ENCODE measurements at regions not wholly inside any gene's neighbourhood (a gene's known extent, or its start where the extent isn't known, plus 50 kb on each side); places are given as distances from the start of the nearest gene placed in this dataset.

- Histone ChIP-seq H3K4me3 (no peak overlapping the region), H3K27ac (no peak overlapping the region), H3K4me1 (ENCODE audit: insufficient read depth) (no peaks in the 10 kb centered on the region), H3K36me3 (no peaks in the 10 kb centered on the region), H3K9me3 (no peaks in the 10 kb centered on the region), H3K27me3 (no peaks in the 10 kb centered on the region)
- no peak for TF ChIP-seq POLR2A (IDR thresholded peaks at IDR 0.05)
- TF ChIP-seq EP300 (IDR thresholded peaks at IDR 0.05) = no peak
- no peak for TF ChIP-seq CTCF (IDR thresholded peaks at IDR 0.05)
- no peak for DNase-seq
- intact Hi-C loops (cut with DNase I) = no loop called here
- WGBS, 3 donors = 68 to 83% (median 81%) methylated on average over 2 of the region's 2 CpGs
Measured at GRCh38 chr15:47484997-47485396, 232.3 kb upstream of the SEMA6D start.

DNA sequence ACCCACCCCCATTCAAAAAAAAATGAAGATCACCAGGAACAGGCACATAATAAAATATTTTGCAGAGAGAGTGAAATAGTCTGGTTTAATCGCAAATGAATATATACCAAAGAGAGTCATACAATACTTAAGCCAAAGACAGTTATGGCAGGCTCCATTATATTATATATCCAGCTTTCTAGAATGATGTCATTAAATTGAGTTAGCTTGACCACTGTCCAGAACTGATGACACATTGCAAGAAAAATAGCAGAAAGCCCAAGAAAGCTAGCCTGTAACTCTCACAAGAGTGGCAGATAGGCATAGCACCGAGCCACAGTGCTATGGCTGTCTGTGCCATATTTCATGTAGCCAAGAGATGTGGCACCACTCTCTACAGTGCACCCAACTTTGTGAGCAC is 231.9 kb upstream of the SEMA6D start:
- H3K36me3 ChIP-seq = no peaks in the 10 kb centered on the region
- TF ChIP-seq EP300 (IDR thresholded peaks at IDR 0.05) (no peak), CTCF (IDR thresholded peaks at IDR 0.05) (no peak), POLR2A (IDR thresholded peaks at IDR 0.05) (no peak)
- no peak overlapping the region for H3K4me3 ChIP-seq
- no peaks in the 10 kb centered on the region for H3K4me1 ChIP-seq (ENCODE audit: insufficient read depth)
- WGBS, 3 donors = 96 to 98% (median 97%) methylated on average over 2 of the region's 2 CpGs
- no peaks in the 10 kb centered on the region for H3K9me3 ChIP-seq
- DNase-seq = no peak
- intact Hi-C loops (cut with DNase I) = no loop called here
- no peak overlapping the region for H3K27ac ChIP-seq
- H3K27me3 ChIP-seq = no peaks in the 10 kb centered on the region

DNA sequence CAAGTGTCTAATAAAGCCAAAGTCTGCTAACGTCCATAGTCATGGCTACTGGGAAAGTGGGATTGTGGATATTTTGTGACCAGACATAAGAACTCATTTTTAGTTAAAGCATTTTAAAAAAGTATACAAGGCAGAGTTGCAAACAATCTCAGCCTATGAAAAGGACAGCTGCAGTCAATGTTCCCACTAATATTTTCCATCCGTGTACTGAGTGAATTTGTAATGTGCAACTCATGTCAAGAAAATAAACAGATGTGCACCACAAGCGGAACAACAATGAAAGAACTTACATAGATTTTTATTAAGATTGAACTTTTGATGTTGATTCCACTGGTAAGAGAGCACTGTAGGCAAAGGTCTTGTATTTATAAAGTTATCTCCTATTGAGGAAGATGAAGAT is 231.3 kb upstream of the SEMA6D start:
- Histone ChIP-seq H3K36me3 (no peaks in the 10 kb centered on the region), H3K9me3 (no peaks in the 10 kb centered on the region), H3K4me3 (no peak overlapping the region), H3K27me3 (no peaks in the 10 kb centered on the region), H3K4me1 (ENCODE audit: insufficient read depth) (no peaks in the 10 kb centered on the region), H3K27ac (no peak overlapping the region)
- TF ChIP-seq CTCF (IDR thresholded peaks at IDR 0.05) = no peak
- no peak for TF ChIP-seq EP300 (IDR thresholded peaks at IDR 0.05)
- no peak for TF ChIP-seq POLR2A (IDR thresholded peaks at IDR 0.05)
- intact Hi-C loops (cut with DNase I) = no loop called here
- no peak for DNase-seq
- WGBS, 3 donors = 57 to 87% (median 73%) methylated on average over 3 of the region's 3 CpGs

GRCh38 chr15:47492195-47492594 is 225.1 kb upstream of the SEMA6D start:
- H3K36me3 ChIP-seq = no peaks in the 10 kb centered on the region
- TF ChIP-seq CTCF (IDR thresholded peaks at IDR 0.05) (no peak), EP300 (IDR thresholded peaks at IDR 0.05) (no peak), POLR2A (IDR thresholded peaks at IDR 0.05) (no peak)
- no peaks in the 10 kb centered on the region for H3K9me3 ChIP-seq
- no peaks in the 10 kb centered on the region for H3K27me3 ChIP-seq
- no peak overlapping the region for H3K27ac ChIP-seq
- no peak overlapping the region for H3K4me3 ChIP-seq
- no peaks in the 10 kb centered on the region for H3K4me1 ChIP-seq (ENCODE audit: insufficient read depth)
- intact Hi-C loops (cut with DNase I) = no loop called here
- DNase-seq = no peak
